Caco-2 (cell line): ENCODE measurements at regions not wholly inside any gene's neighbourhood (a gene's known extent, or its start where the extent isn't known, plus 50 kb on each side); places are given as distances from the start of the nearest gene placed in this dataset.

ENCODE experiments used
- BruUV-seq: library from RNA; stranded (reverse); fragments of 400-500 nt; replicated peaks from 2 replicates; lab custom pipeline; 2021; lab: Mats Ljungman, UMichigan
- CTCF ChIA-PET: fragments of 300-600 bp; sonication (Branson Sonifier 250); formaldehyde crosslinking; loops from one replicate; lab custom pipeline; 2022; ENCODE audit warnings: antibody characterized with exemption; lab: Charles Lee
- POLR2A ChIA-PET: fragments of 300-600 bp; sonication (Branson Sonifier 250); formaldehyde crosslinking; loops from one replicate; lab custom pipeline; 2022; ENCODE audit warnings: antibody characterized with exemption; lab: Charles Lee
- DNase-seq, 2 experiments: peaks; one replicate each; pipeline versions ENCODE4 v3.0.0 to v3.0.0-alpha.2; 2020 to 2022
- H3K27me3 ChIP-seq: replicated peaks from 2 replicates; pipeline ENCODE4 v1.6.0; 2011; ENCODE audit warnings: low read length; ENCODE audit not compliant: control insufficient read depth, insufficient read depth
- H3K36me3 ChIP-seq: 2 replicates; pipeline ENCODE4 v1.5.1; 2011; ENCODE audit warnings: low read length; ENCODE audit not compliant: control insufficient read depth, insufficient read depth
- H3K4me1 ChIP-seq: fragments of 250-450 bp; sonication (Bioruptor Pico); 2 replicates; pipeline ENCODE4 v1.5.1; 2020; ENCODE audit warnings: mild to moderate bottlenecking
- H3K4me3 ChIP-seq: 2 replicates; pipeline ENCODE4 v1.5.1; 2011; ENCODE audit warnings: low read depth, mild to moderate bottlenecking, control low read depth, low read length
- H3K9me3 ChIP-seq: fragments of 250-450 bp; sonication (Bioruptor Pico); 2 replicates; pipeline ENCODE4 v1.5.1; 2020; ENCODE audit warnings: mild to moderate bottlenecking, moderate library complexity
- H3K27ac Mint-ChIP-seq: one replicate; pipeline ENCODE4 v1.8.0; 2022; ENCODE audit warnings: mixed read lengths; ENCODE audit not compliant: unreplicated experiment
- H3K27me3 Mint-ChIP-seq: one replicate; pipeline ENCODE4 v1.8.0; 2022; ENCODE audit warnings: mixed read lengths; ENCODE audit not compliant: insufficient read depth, unreplicated experiment
- H3K36me3 Mint-ChIP-seq: one replicate; pipeline ENCODE4 v1.8.0; 2022; ENCODE audit warnings: mild to moderate bottlenecking, mixed read lengths; ENCODE audit not compliant: insufficient read depth, unreplicated experiment
- H3K4me1 Mint-ChIP-seq: one replicate; pipeline ENCODE4 v1.8.0; 2022; ENCODE audit warnings: low read depth, mixed read lengths; ENCODE audit not compliant: unreplicated experiment
- H3K4me3 Mint-ChIP-seq: one replicate; pipeline ENCODE4 v1.8.0; 2022; ENCODE audit warnings: mild to moderate bottlenecking, moderate library complexity, mixed read lengths; ENCODE audit not compliant: unreplicated experiment
- H3K9me3 Mint-ChIP-seq: one replicate; pipeline ENCODE4 v1.8.0; 2022; ENCODE audit warnings: mixed read lengths; ENCODE audit not compliant: unreplicated experiment
- CTCF ChIP-seq, 2 experiments: fragments of 200-600 bp in 1 of 2; IDR thresholded peaks; 1 replicate in 1 of 2; 2 replicates in 1 of 2; pipeline versions ENCODE4 v1.5.1 to v1.8.0; 2011 to 2022; ENCODE audit warnings: antibody characterized with exemption in 1 of 2, control low read depth in 1 of 2, inconsistent platforms in 1 of 2, low read depth in 1 of 2, low read length in 1 of 2, mild to moderate bottlenecking in 1 of 2, moderate library complexity in 1 of 2; ENCODE audit not compliant: insufficient read depth in 1 of 2, severe bottlenecking in 1 of 2, unreplicated experiment in 1 of 2
- intact Hi-C: fragments of 100-400 bp; cut with micrococcal nuclease; formaldehyde crosslinking; loops from one replicate; pipeline ENCODE4 v1.10.0; 2022; ENCODE audit not compliant: unreplicated experiment

- peaks cover 14% of the 10 kb centered on the region for H3K27me3 Mint-ChIP-seq
- intact Hi-C loops, result no loop called here
- CTCF ChIA-PET, result no interaction called here
- no peak for DNase-seq
- H3K27ac Mint-ChIP-seq, result no peak overlapping the region
- Histone ChIP-seq H3K4me1 (no peaks in the 10 kb centered on the region), H3K27me3 (no peaks in the 10 kb centered on the region; the same call in 1 of the 2 replicates), H3K36me3 (no peaks in the 10 kb centered on the region), H3K9me3 (no peaks in the 10 kb centered on the region), H3K4me3 (no peak overlapping the region)
- POLR2A ChIA-PET, result no interaction called here
- no peaks in the 10 kb centered on the region for H3K4me1 Mint-ChIP-seq
- H3K4me3 Mint-ChIP-seq, result no peak overlapping the region
- TF ChIP-seq CTCF (IDR thresholded peaks at IDR 0.05; ENCODE audit: insufficient read depth in 1 of 2, low read depth in 1 of 2, low read length in 1 of 2, severe bottlenecking in 1 of 2, unreplicated experiment in 1 of 2), result no peak
- no peaks in the 10 kb centered on the region for H3K9me3 Mint-ChIP-seq
- no TSS peak for BruUV-seq
- H3K36me3 Mint-ChIP-seq, result no peaks in the 10 kb centered on the region
These were observed 108.0 kb upstream of the TNP1 start for GRCh38 chr2:216967889-216968288.

- no peak overlapping the region for H3K27ac Mint-ChIP-seq
- H3K36me3 ChIP-seq, result no peaks in the 10 kb centered on the region
- H3K4me1 Mint-ChIP-seq, result no peaks in the 10 kb centered on the region
- no peak overlapping the region for H3K4me3 ChIP-seq
- no peaks in the 10 kb centered on the region; the same call in 1 of the 2 replicates for H3K27me3 ChIP-seq
- intact Hi-C loops, result no loop called here
- DNase-seq, result no peak
- no TSS peak for BruUV-seq
- no peak for TF ChIP-seq CTCF (IDR thresholded peaks at IDR 0.05; ENCODE audit: insufficient read depth in 1 of 2, low read depth in 1 of 2, low read length in 1 of 2, severe bottlenecking in 1 of 2, unreplicated experiment in 1 of 2)
- peaks cover 4% of the 10 kb centered on the region for H3K27me3 Mint-ChIP-seq
- H3K36me3 Mint-ChIP-seq, result no peaks in the 10 kb centered on the region
- CTCF ChIA-PET, result no interaction called here
- POLR2A ChIA-PET, result no interaction called here
- no peaks in the 10 kb centered on the region for H3K4me1 ChIP-seq
- no peaks in the 10 kb centered on the region for H3K9me3 ChIP-seq
- H3K9me3 Mint-ChIP-seq, result no peaks in the 10 kb centered on the region
- H3K4me3 Mint-ChIP-seq, result no peak overlapping the region
These were observed 100.9 kb upstream of the TNP1 start for GRCh38 chr2:216960671-216961268.

GRCh38 chr2:216959433-216959832, 99.6 kb upstream of the TNP1 start:
- Mint-ChIP-seq H3K36me3 (no peaks in the 10 kb centered on the region), H3K27me3 (peaks cover 4% of the 10 kb centered on the region), H3K4me3 (no peak overlapping the region), H3K4me1 (no peaks in the 10 kb centered on the region), H3K27ac (no peak overlapping the region), H3K9me3 (no peaks in the 10 kb centered on the region)
- TF ChIP-seq CTCF (IDR thresholded peaks at IDR 0.05; ENCODE audit: insufficient read depth in 1 of 2, low read depth in 1 of 2, low read length in 1 of 2, severe bottlenecking in 1 of 2, unreplicated experiment in 1 of 2), result no peak
- no peak for DNase-seq
- intact Hi-C loops, result no loop called here
- Histone ChIP-seq H3K27me3 (no peaks in the 10 kb centered on the region), H3K36me3 (no peaks in the 10 kb centered on the region), H3K9me3 (no peaks in the 10 kb centered on the region), H3K4me3 (no peak overlapping the region), H3K4me1 (no peaks in the 10 kb centered on the region)
- CTCF ChIA-PET, result no interaction called here
- BruUV-seq, result no TSS peak
- POLR2A ChIA-PET, result no interaction called here
